ENCODE measurements at regions not wholly inside any gene's neighbourhood (a gene's known extent, or its start where the extent isn't known, plus 50 kb on each side); places are given as distances from the start of the nearest gene placed in this dataset.
A peak's percentile ranks its signal among the peaks of the same experiment; 100 is the strongest.
"Not testable (repeated sequence)": the region's sequence is repeated elsewhere in the genome, so short reads cannot be mapped to it uniquely, and the experiment has no call there.

- H3K4me1 Mint-ChIP-seq: peaks cover 10 to 20% of the 10 kb centered on the region in 2 donors
Measured at GRCh38 chr6:135586844-135587243, 89.3 kb upstream of the AHI1 start.

GRCh38 chr6:135592276-135592675 is 94.7 kb upstream of the AHI1 start:
- no peak overlapping the region for H3K4me3 Mint-ChIP-seq
- DNase-seq (no peak), ATAC-seq (replicated peaks) (no peak)
- H3K36me3 Mint-ChIP-seq: peaks cover 3 to 17% of the 10 kb centered on the region in 2 donors
- H3K4me1 Mint-ChIP-seq: peaks cover 0 to 6% of the 10 kb centered on the region in 2 donors
- H3K9me3 Mint-ChIP-seq: peaks cover 14 to 22% of the 10 kb centered on the region in 2 donors
- H3K27ac Mint-ChIP-seq: no peak overlapping the region
- no peaks in the 10 kb centered on the region for H3K27me3 Mint-ChIP-seq

More at GRCh38 chr6:135586844-135587243, 89.3 kb upstream of the AHI1 start:
- Mint-ChIP-seq H3K27ac (peak overlapping the region; percentile 76), H3K4me3 (peak overlapping the region; percentile 20 to 37), H3K27me3 (no peaks in the 10 kb centered on the region), H3K36me3 (peaks cover 3 to 21% of the 10 kb centered on the region in 2 donors), H3K9me3 (peaks cover 13 to 25% of the 10 kb centered on the region in 2 donors)
- ATAC-seq (replicated peaks) (peak; percentile 92), DNase-seq (peak; percentile 59)

GRCh38 chr6:135594000-135594399 is 96.5 kb upstream of the AHI1 start:
- H3K4me1 Mint-ChIP-seq: peaks cover 0 to 11% of the 10 kb centered on the region in 2 donors
- no peaks in the 10 kb centered on the region for H3K27me3 Mint-ChIP-seq
- H3K9me3 Mint-ChIP-seq: peaks cover 21 to 27% of the 10 kb centered on the region in 2 donors
- H3K4me3 Mint-ChIP-seq: no peak overlapping the region
- H3K36me3 Mint-ChIP-seq: peaks cover 7 to 10% of the 10 kb centered on the region in 2 donors
- no peak overlapping the region for H3K27ac Mint-ChIP-seq
- DNase-seq (no peak), ATAC-seq (replicated peaks) (no peak)

- Mint-ChIP-seq H3K4me3 (no peak overlapping the region), H3K4me1 (peaks cover 3 to 6% of the 10 kb centered on the region in 2 donors), H3K36me3 (peaks cover 0 to 5% of the 10 kb centered on the region in 2 donors), H3K27ac (peak overlapping the region; percentile 11), H3K9me3 (peaks cover 17 to 19% of the 10 kb centered on the region in 2 donors), H3K27me3 (no peaks in the 10 kb centered on the region)
- ATAC-seq (replicated peaks) (no peak), DNase-seq (no peak)
Measured at GRCh38 chr6:135600086-135600702, 102.7 kb upstream of the AHI1 start.

GRCh38 chr6:135600931-135601330 is 103.4 kb upstream of the AHI1 start:
- DNase-seq (no peak), ATAC-seq (replicated peaks) (no peak)
- Mint-ChIP-seq H3K9me3 (peaks cover 17 to 19% of the 10 kb centered on the region in 2 donors), H3K4me3 (no peak overlapping the region), H3K27me3 (no peaks in the 10 kb centered on the region), H3K27ac (no peak overlapping the region), H3K4me1 (peaks cover 3 to 6% of the 10 kb centered on the region in 2 donors), H3K36me3 (peaks cover 0 to 5% of the 10 kb centered on the region in 2 donors)

GRCh38 chr6:135601857-135602256 is 104.3 kb upstream of the AHI1 start:
- peaks cover 0 to 5% of the 10 kb centered on the region in 2 donors for H3K36me3 Mint-ChIP-seq
- H3K27ac Mint-ChIP-seq: no peak overlapping the region
- H3K4me1 Mint-ChIP-seq: peaks cover 3 to 6% of the 10 kb centered on the region in 2 donors
- no peaks in the 10 kb centered on the region for H3K27me3 Mint-ChIP-seq
- no peak for DNase-seq
- peaks cover 15 to 17% of the 10 kb centered on the region in 2 donors for H3K9me3 Mint-ChIP-seq
- no peak overlapping the region for H3K4me3 Mint-ChIP-seq
- no peak for ATAC-seq (replicated peaks)

- no peak for ATAC-seq (replicated peaks)
- peaks cover 0 to 3% of the 10 kb centered on the region in 2 donors for H3K4me1 Mint-ChIP-seq
Measured at GRCh38 chr6:135603249-135603648, 105.7 kb upstream of the AHI1 start.

GRCh38 chr6:135604035-135604860 is 106.7 kb upstream of the AHI1 start:
- ATAC-seq (replicated peaks) (no peak), DNase-seq (no peak)
- Mint-ChIP-seq H3K9me3 (peaks cover 3 to 4% of the 10 kb centered on the region in 2 donors), H3K4me3 (no peak overlapping the region), H3K4me1 (peaks cover 0 to 3% of the 10 kb centered on the region in 2 donors), H3K27ac (no peak overlapping the region), H3K36me3 (no peaks in the 10 kb centered on the region), H3K27me3 (no peaks in the 10 kb centered on the region)

More at GRCh38 chr6:135603249-135603648, 105.7 kb upstream of the AHI1 start:
- Mint-ChIP-seq H3K9me3 (peaks cover 10 to 11% of the 10 kb centered on the region in 2 donors), H3K27me3 (no peaks in the 10 kb centered on the region), H3K4me3 (no peak overlapping the region), H3K36me3 (peaks cover 0 to under 1% of the 10 kb centered on the region in 2 donors), H3K27ac (no peak overlapping the region)
- no peak for DNase-seq

GRCh38 chr6:135605278-135605790 is 107.8 kb upstream of the AHI1 start:
- ATAC-seq (replicated peaks) (no peak), DNase-seq (no peak)
- H3K36me3 Mint-ChIP-seq: no peaks in the 10 kb centered on the region
- peaks cover 0 to 1% of the 10 kb centered on the region in 2 donors for H3K4me1 Mint-ChIP-seq
- no peak overlapping the region for H3K4me3 Mint-ChIP-seq
- no peaks in the 10 kb centered on the region for H3K9me3 Mint-ChIP-seq
- no peaks in the 10 kb centered on the region for H3K27me3 Mint-ChIP-seq
- H3K27ac Mint-ChIP-seq: no peak overlapping the region

- DNase-seq (no peak), ATAC-seq (replicated peaks) (no peak)
- Mint-ChIP-seq H3K9me3 (no peaks in the 10 kb centered on the region), H3K27me3 (no peaks in the 10 kb centered on the region), H3K4me1 (peaks cover 1 to 5% of the 10 kb centered on the region in 2 donors), H3K27ac (no peak overlapping the region), H3K4me3 (no peak overlapping the region), H3K36me3 (no peaks in the 10 kb centered on the region)
Measured at GRCh38 chr6:135606392-135606791, 108.9 kb upstream of the AHI1 start.

- no peak overlapping the region for H3K27ac Mint-ChIP-seq
- DNase-seq (no peak), ATAC-seq (replicated peaks) (no peak)
- H3K4me3 Mint-ChIP-seq: no peak overlapping the region
- peaks cover 1 to 5% of the 10 kb centered on the region in 2 donors for H3K4me1 Mint-ChIP-seq
- H3K36me3 Mint-ChIP-seq: no peaks in the 10 kb centered on the region
- no peaks in the 10 kb centered on the region for H3K9me3 Mint-ChIP-seq
- H3K27me3 Mint-ChIP-seq: no peaks in the 10 kb centered on the region
Measured at GRCh38 chr6:135608031-135608430, 110.5 kb upstream of the AHI1 start.

GRCh38 chr6:135610192-135610591 is 112.7 kb upstream of the AHI1 start:
- ATAC-seq (replicated peaks); H3K27me3 Mint-ChIP-seq; H3K36me3 Mint-ChIP-seq; H3K4me3 Mint-ChIP-seq; H3K4me1 Mint-ChIP-seq; DNase-seq; H3K9me3 Mint-ChIP-seq; H3K27ac Mint-ChIP-seq: not testable (repeated sequence)

- H3K9me3 Mint-ChIP-seq: no peaks in the 10 kb centered on the region
- no peak overlapping the region for H3K4me3 Mint-ChIP-seq
- peaks cover 4 to 6% of the 10 kb centered on the region in 2 donors for H3K27me3 Mint-ChIP-seq
- no peak for DNase-seq
- H3K4me1 Mint-ChIP-seq: no peaks in the 10 kb centered on the region
- ATAC-seq (replicated peaks): no peak
- no peak overlapping the region for H3K27ac Mint-ChIP-seq
- H3K36me3 Mint-ChIP-seq: no peaks in the 10 kb centered on the region
Measured at GRCh38 chr6:135616655-135617054, 119.1 kb upstream of the AHI1 start.

GRCh38 chr6:135617222-135617621 is 119.7 kb upstream of the AHI1 start:
- peaks cover 0 to 1% of the 10 kb centered on the region in 2 donors for H3K4me1 Mint-ChIP-seq
- no peak for ATAC-seq (replicated peaks)
- no peak overlapping the region for H3K4me3 Mint-ChIP-seq
- peaks cover 6% of the 10 kb centered on the region in 2 donors for H3K27me3 Mint-ChIP-seq
- no peaks in the 10 kb centered on the region for H3K36me3 Mint-ChIP-seq
- no peak for DNase-seq
- no peaks in the 10 kb centered on the region for H3K9me3 Mint-ChIP-seq
- no peak overlapping the region for H3K27ac Mint-ChIP-seq
